ENCODE measurements at regions not wholly inside any gene's neighbourhood (a gene's known extent, or its start where the extent isn't known, plus 50 kb on each side); places are given as distances from the start of the nearest gene placed in this dataset.

DNA sequence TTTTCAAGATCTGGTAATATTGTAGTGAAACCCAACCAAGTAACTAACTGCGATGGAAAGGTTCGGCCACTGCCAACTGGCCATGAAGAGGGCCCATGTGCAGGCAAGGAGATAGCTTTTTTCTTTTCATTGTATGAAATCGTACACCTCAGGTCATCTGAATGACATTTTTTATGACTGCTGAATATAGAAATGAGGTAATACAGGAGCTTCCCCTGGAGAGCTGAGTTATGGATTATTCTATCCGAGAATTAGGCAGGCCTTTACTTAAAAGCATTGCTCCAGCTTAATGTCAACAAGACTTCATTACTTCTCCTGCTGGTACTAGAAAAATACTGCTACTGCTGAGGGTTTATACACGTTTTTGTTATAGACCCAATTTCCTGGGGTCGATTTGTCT, 1215.6 kb downstream of the EFNB2 start:
- Histone ChIP-seq H3K4me2 (ENCODE audit: insufficient read depth, low read length) (no peak overlapping the region), H3K79me2 (ENCODE audit: insufficient read depth, low read length) (no peaks in the 10 kb centered on the region), H3K27ac (ENCODE audit: low read depth, low read length) (no peak overlapping the region), H3K4me3 (ENCODE audit: insufficient read depth, low read length) (no peak overlapping the region), H3K36me3 (ENCODE audit: insufficient read depth, low read length) (no peaks in the 10 kb centered on the region), H3K27me3 (ENCODE audit: insufficient read depth, low read length) (no peaks in the 10 kb centered on the region), H4K20me1 (ENCODE audit: insufficient read depth, low read length) (no peaks in the 10 kb centered on the region), H2AFZ (ENCODE audit: low read length) (no peak overlapping the region), H3K9me3 (ENCODE audit: low read depth, low read length) (no peaks in the 10 kb centered on the region), H3K4me1 (ENCODE audit: insufficient read depth, low read length) (no peaks in the 10 kb centered on the region)
- TF ChIP-seq, protein P1, sequence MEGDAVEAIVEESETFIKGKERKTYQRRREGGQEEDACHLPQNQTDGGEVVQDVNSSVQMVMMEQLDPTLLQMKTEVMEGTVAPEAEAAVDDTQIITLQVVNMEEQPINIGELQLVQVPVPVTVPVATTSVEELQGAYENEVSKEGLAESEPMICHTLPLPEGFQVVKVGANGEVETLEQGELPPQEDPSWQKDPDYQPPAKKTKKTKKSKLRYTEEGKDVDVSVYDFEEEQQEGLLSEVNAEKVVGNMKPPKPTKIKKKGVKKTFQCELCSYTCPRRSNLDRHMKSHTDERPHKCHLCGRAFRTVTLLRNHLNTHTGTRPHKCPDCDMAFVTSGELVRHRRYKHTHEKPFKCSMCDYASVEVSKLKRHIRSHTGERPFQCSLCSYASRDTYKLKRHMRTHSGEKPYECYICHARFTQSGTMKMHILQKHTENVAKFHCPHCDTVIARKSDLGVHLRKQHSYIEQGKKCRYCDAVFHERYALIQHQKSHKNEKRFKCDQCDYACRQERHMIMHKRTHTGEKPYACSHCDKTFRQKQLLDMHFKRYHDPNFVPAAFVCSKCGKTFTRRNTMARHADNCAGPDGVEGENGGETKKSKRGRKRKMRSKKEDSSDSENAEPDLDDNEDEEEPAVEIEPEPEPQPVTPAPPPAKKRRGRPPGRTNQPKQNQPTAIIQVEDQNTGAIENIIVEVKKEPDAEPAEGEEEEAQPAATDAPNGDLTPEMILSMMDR (IDR thresholded peaks at IDR 0.05; ENCODE audit: extremely low read depth, low read depth, low read length), result no peak
- no peak for DNase-seq (ENCODE audit: insufficient read length, low spot score, missing footprints)

DNA sequence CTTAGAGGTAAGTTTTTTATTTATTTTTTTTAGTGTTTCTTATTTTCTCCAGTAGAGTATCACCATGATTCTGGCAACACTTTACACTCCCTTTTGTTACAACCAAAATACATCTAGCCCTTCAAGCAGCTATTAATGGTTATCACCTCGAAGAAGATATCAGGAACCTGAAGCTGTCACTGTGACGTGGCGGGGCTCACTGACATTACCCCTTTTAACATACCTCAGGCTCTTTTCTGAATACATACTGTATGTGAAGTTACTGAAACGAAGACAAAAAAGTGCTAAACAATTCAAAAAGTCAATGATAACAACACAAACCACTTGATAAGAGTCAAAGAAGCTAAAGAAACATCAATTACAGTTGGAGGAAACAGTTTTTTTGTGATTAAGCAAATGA, 1218.7 kb downstream of the EFNB2 start:
- no peak for DNase-seq (ENCODE audit: insufficient read length, low spot score, missing footprints)
- H4K20me1 ChIP-seq (ENCODE audit: insufficient read depth, low read length), result no peaks in the 10 kb centered on the region
- H3K9me3 ChIP-seq (ENCODE audit: low read depth, low read length), result no peaks in the 10 kb centered on the region
- H3K4me1 ChIP-seq (ENCODE audit: insufficient read depth, low read length), result no peaks in the 10 kb centered on the region
- no peak overlapping the region for H3K4me3 ChIP-seq (ENCODE audit: insufficient read depth, low read length)
- TF ChIP-seq, protein P1 (IDR thresholded peaks at IDR 0.05; ENCODE audit: extremely low read depth, low read depth, low read length), result no peak
- H3K27me3 ChIP-seq (ENCODE audit: insufficient read depth, low read length), result no peaks in the 10 kb centered on the region
- H3K27ac ChIP-seq (ENCODE audit: low read depth, low read length), result no peak overlapping the region
- no peak overlapping the region for H2AFZ ChIP-seq (ENCODE audit: low read length)
- no peak overlapping the region for H3K4me2 ChIP-seq (ENCODE audit: insufficient read depth, low read length)
- no peaks in the 10 kb centered on the region for H3K79me2 ChIP-seq (ENCODE audit: insufficient read depth, low read length)
- H3K36me3 ChIP-seq (ENCODE audit: insufficient read depth, low read length), result no peaks in the 10 kb centered on the region

DNA sequence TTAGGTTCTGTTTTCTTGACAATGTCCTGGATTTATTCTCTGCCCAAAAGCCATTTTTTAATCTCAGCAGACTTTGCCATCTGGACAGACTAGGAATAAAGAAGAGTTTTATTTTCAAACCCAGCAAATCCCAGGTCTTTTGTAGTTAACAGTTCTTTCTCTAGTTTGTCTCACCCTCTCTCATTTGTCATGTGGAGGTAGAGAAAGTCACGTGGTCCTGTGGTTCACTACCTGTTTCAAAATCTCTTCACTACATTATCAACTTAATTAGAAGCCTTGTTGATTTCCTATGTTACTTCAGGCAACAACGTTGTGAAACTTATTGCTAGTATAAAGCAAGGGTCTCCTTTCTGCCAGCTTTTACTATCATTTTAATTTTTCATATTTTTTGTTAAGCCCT, 1222.6 kb downstream of the EFNB2 start:
- Histone ChIP-seq H3K27me3 (ENCODE audit: insufficient read depth, low read length) (no peaks in the 10 kb centered on the region), H3K27ac (ENCODE audit: low read depth, low read length) (no peak overlapping the region), H4K20me1 (ENCODE audit: insufficient read depth, low read length) (no peaks in the 10 kb centered on the region), H3K4me1 (ENCODE audit: insufficient read depth, low read length) (no peaks in the 10 kb centered on the region), H3K4me2 (ENCODE audit: insufficient read depth, low read length) (no peak overlapping the region), H2AFZ (ENCODE audit: low read length) (no peak overlapping the region), H3K79me2 (ENCODE audit: insufficient read depth, low read length) (no peaks in the 10 kb centered on the region), H3K4me3 (ENCODE audit: insufficient read depth, low read length) (no peak overlapping the region), H3K9me3 (ENCODE audit: low read depth, low read length) (no peaks in the 10 kb centered on the region), H3K36me3 (ENCODE audit: insufficient read depth, low read length) (no peaks in the 10 kb centered on the region)
- TF ChIP-seq, protein P1 (IDR thresholded peaks at IDR 0.05; ENCODE audit: extremely low read depth, low read depth, low read length), result no peak
- DNase-seq (ENCODE audit: insufficient read length, low spot score, missing footprints), result no peak

DNA sequence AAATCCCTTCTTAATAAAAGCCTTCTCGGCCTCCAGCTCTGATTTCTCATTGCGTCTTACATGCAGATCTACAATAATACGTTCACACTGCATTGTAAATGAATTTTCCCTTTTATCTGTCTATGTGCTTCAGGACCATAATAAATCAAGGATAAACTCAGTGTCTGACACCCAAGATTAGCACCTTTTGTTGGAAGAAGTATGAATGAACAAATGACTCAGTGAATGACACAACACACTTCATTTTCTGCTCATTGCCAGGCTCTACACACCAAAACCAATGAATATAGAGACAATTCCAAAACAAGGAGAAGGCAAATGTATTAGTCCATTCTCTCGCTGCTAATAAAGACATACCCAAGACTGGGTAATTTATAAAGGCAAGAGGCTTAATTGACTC, 1224.4 kb downstream of the EFNB2 start:
- Histone ChIP-seq H3K27me3 (ENCODE audit: insufficient read depth, low read length) (no peaks in the 10 kb centered on the region), H2AFZ (ENCODE audit: low read length) (no peak overlapping the region), H4K20me1 (ENCODE audit: insufficient read depth, low read length) (no peaks in the 10 kb centered on the region), H3K79me2 (ENCODE audit: insufficient read depth, low read length) (no peaks in the 10 kb centered on the region), H3K27ac (ENCODE audit: low read depth, low read length) (no peak overlapping the region), H3K9me3 (ENCODE audit: low read depth, low read length) (no peaks in the 10 kb centered on the region), H3K36me3 (ENCODE audit: insufficient read depth, low read length) (no peaks in the 10 kb centered on the region), H3K4me2 (ENCODE audit: insufficient read depth, low read length) (no peak overlapping the region), H3K4me1 (ENCODE audit: insufficient read depth, low read length) (no peaks in the 10 kb centered on the region), H3K4me3 (ENCODE audit: insufficient read depth, low read length) (no peak overlapping the region)
- no peak for DNase-seq (ENCODE audit: insufficient read length, low spot score, missing footprints)
- TF ChIP-seq, protein P1 (IDR thresholded peaks at IDR 0.05; ENCODE audit: extremely low read depth, low read depth, low read length), result no peak

Measured in osteoblast (primary cell).